D721Med (cell line): ENCODE measurements at regions not wholly inside any gene's neighbourhood (a gene's known extent, or its start where the extent isn't known, plus 50 kb on each side); places are given as distances from the start of the nearest gene placed in this dataset.

Source experiments
- DNase-seq: peaks from one replicate; pipeline ENCODE4 v3.0.0; 2011; ENCODE audit warnings: low spot score; ENCODE audit not compliant: insufficient read length
- FAIRE-seq: peaks from 2 replicates; lab custom pipeline; 2011; peaks lifted over from hg19 to GRCh38; lab: Jason Lieb, UNC
- CTCF ChIP-seq: IDR thresholded peaks from 2 replicates; pipeline ENCODE4 v1.5.1; 2012; ENCODE audit warnings: mild to moderate bottlenecking, control low read depth; ENCODE audit not compliant: insufficient read depth; ENCODE audit errors: missing control alignments

GRCh38 chr6:26269531-26270485 is 95.2 kb upstream of the BTN3A2 start:
- DNase-seq = no peak
- no peak for TF ChIP-seq CTCF
- no peak for FAIRE-seq

- FAIRE-seq (no peak), DNase-seq (no peak)
- TF ChIP-seq CTCF = no peak
Measured at GRCh38 chr6:26270486-26270861, 94.5 kb upstream of the BTN3A2 start.

- FAIRE-seq (no peak), DNase-seq (no peak)
- no peak for TF ChIP-seq CTCF
Measured at GRCh38 chr6:26270903-26271667, 93.9 kb upstream of the BTN3A2 start.

- DNase-seq = no peak
- no peak for FAIRE-seq
- no peak for TF ChIP-seq CTCF
Measured at GRCh38 chr6:26271668-26272024, 93.4 kb upstream of the BTN3A2 start.

GRCh38 chr6:26272171-26272637 is 92.8 kb upstream of the BTN3A2 start:
- DNase-seq (no peak), FAIRE-seq (no peak)
- TF ChIP-seq CTCF = no peak

- no peak for TF ChIP-seq CTCF
- no peak for DNase-seq
- no peak for FAIRE-seq
Measured at GRCh38 chr6:26273673-26274588, 91.1 kb upstream of the BTN3A2 start.
